ENCODE measurements at regions not wholly inside any gene's neighbourhood (a gene's known extent, or its start where the extent isn't known, plus 50 kb on each side); places are given as distances from the start of the nearest gene placed in this dataset.
"Not testable (repeated sequence)": the region's sequence is repeated elsewhere in the genome, so short reads cannot be mapped to it uniquely, and the experiment has no call there.

GRCh38 chr16:88169136-88169830 is 213.5 kb upstream of the ZNF469 start:
- DNase-seq (ENCODE audit: low spot score); H4K20me1 ChIP-seq (ENCODE audit: insufficient read depth, poor library complexity, severe bottlenecking); H3K9me2 ChIP-seq (replicated peaks; ENCODE audit: insufficient read depth); H3K9me3 ChIP-seq (ENCODE audit: low read depth); H3K4me3 ChIP-seq; H3K79me2 ChIP-seq; H3K27me3 ChIP-seq; H3K27ac ChIP-seq; H2AFZ ChIP-seq; H3K36me3 ChIP-seq (replicated peaks; ENCODE audit: insufficient read depth, low read depth); H3K4me1 ChIP-seq (ENCODE audit: insufficient read depth); H3K4me2 ChIP-seq: not testable (repeated sequence)
- WGBS (ENCODE audit: low lambda C conversion rate, missing lambda C conversion rate), result 96% methylated on average over 24 of the region's 26 CpGs

- H3K4me3 ChIP-seq; H3K36me3 ChIP-seq (replicated peaks; ENCODE audit: insufficient read depth, low read depth); H3K27me3 ChIP-seq; H2AFZ ChIP-seq; H3K4me2 ChIP-seq; H3K27ac ChIP-seq; H3K9me3 ChIP-seq (ENCODE audit: low read depth); H4K20me1 ChIP-seq (ENCODE audit: insufficient read depth, poor library complexity, severe bottlenecking); H3K9me2 ChIP-seq (replicated peaks; ENCODE audit: insufficient read depth); DNase-seq (ENCODE audit: low spot score); H3K79me2 ChIP-seq; H3K4me1 ChIP-seq (ENCODE audit: insufficient read depth): not testable (repeated sequence)
- 99% methylated on average over 8 of the region's 8 CpGs for WGBS (ENCODE audit: low lambda C conversion rate, missing lambda C conversion rate)
Measured at GRCh38 chr16:88169831-88170165, 213.0 kb upstream of the ZNF469 start.

- Histone ChIP-seq H3K79me2 (no peaks in the 10 kb centered on the region), H2AFZ (no peak overlapping the region), H3K27ac (no peak overlapping the region), H3K36me3 (replicated peaks; ENCODE audit: insufficient read depth, low read depth) (no peaks in the 10 kb centered on the region), H3K4me2 (no peak overlapping the region), H3K4me3 (no peak overlapping the region), H3K9me3 (ENCODE audit: low read depth) (no peaks in the 10 kb centered on the region), H3K4me1 (ENCODE audit: insufficient read depth) (no peaks in the 10 kb centered on the region), H3K27me3 (no peaks in the 10 kb centered on the region), H3K9me2 (replicated peaks; ENCODE audit: insufficient read depth) (no peaks in the 10 kb centered on the region), H4K20me1 (ENCODE audit: insufficient read depth, poor library complexity, severe bottlenecking) (no peaks in the 10 kb centered on the region)
- WGBS (ENCODE audit: low lambda C conversion rate, missing lambda C conversion rate), result 92% methylated on average over 17 of the region's 17 CpGs
- no peak for DNase-seq (ENCODE audit: low spot score)
- TF ChIP-seq EZH2 (IDR thresholded peaks at IDR 0.05; ENCODE audit: borderline replicate concordance) (no peak), CTCF (IDR thresholded peaks at IDR 0.05; ENCODE audit: poor library complexity) (no peak)
Measured at GRCh38 chr16:88170528-88170991, 212.2 kb upstream of the ZNF469 start.

GRCh38 chr16:88171126-88171525 is 211.6 kb upstream of the ZNF469 start:
- H3K79me2 ChIP-seq; H2AFZ ChIP-seq; H4K20me1 ChIP-seq (ENCODE audit: insufficient read depth, poor library complexity, severe bottlenecking); H3K4me3 ChIP-seq; H3K9me2 ChIP-seq (replicated peaks; ENCODE audit: insufficient read depth); H3K9me3 ChIP-seq (ENCODE audit: low read depth); H3K4me2 ChIP-seq; DNase-seq (ENCODE audit: low spot score); H3K27me3 ChIP-seq; H3K36me3 ChIP-seq (replicated peaks; ENCODE audit: insufficient read depth, low read depth); H3K4me1 ChIP-seq (ENCODE audit: insufficient read depth); H3K27ac ChIP-seq: not testable (repeated sequence)
- 84% methylated on average over 1 of the region's 1 CpG for WGBS (ENCODE audit: low lambda C conversion rate, missing lambda C conversion rate)

GRCh38 chr16:88176184-88176583 is 206.6 kb upstream of the ZNF469 start:
- H3K79me2 ChIP-seq; H3K27ac ChIP-seq; H3K27me3 ChIP-seq; DNase-seq (ENCODE audit: low spot score); H3K4me3 ChIP-seq; H3K36me3 ChIP-seq (replicated peaks; ENCODE audit: insufficient read depth, low read depth); H3K9me2 ChIP-seq (replicated peaks; ENCODE audit: insufficient read depth); H4K20me1 ChIP-seq (ENCODE audit: insufficient read depth, poor library complexity, severe bottlenecking); H3K4me1 ChIP-seq (ENCODE audit: insufficient read depth); H3K4me2 ChIP-seq; H3K9me3 ChIP-seq (ENCODE audit: low read depth); H2AFZ ChIP-seq: not testable (repeated sequence)
- WGBS (ENCODE audit: low lambda C conversion rate, missing lambda C conversion rate), result 94% methylated on average over 4 of the region's 8 CpGs

- not testable (repeated sequence) for DNase-seq (ENCODE audit: low spot score)
Measured at GRCh38 chr16:88176591-88177180, 206.1 kb upstream of the ZNF469 start.

GRCh38 chr16:88178251-88178650 is 204.5 kb upstream of the ZNF469 start:
- DNase-seq (ENCODE audit: low spot score); H3K9me3 ChIP-seq (ENCODE audit: low read depth): not testable (repeated sequence)

More at GRCh38 chr16:88176591-88177180, 206.1 kb upstream of the ZNF469 start:
- H2AFZ ChIP-seq; H3K4me2 ChIP-seq; H3K36me3 ChIP-seq (replicated peaks; ENCODE audit: insufficient read depth, low read depth); H3K27ac ChIP-seq; H3K4me3 ChIP-seq; H3K27me3 ChIP-seq; H3K9me2 ChIP-seq (replicated peaks; ENCODE audit: insufficient read depth); H4K20me1 ChIP-seq (ENCODE audit: insufficient read depth, poor library complexity, severe bottlenecking); H3K79me2 ChIP-seq; H3K9me3 ChIP-seq (ENCODE audit: low read depth); H3K4me1 ChIP-seq (ENCODE audit: insufficient read depth): not testable (repeated sequence)
- 91% methylated on average over 23 of the region's 23 CpGs for WGBS (ENCODE audit: low lambda C conversion rate, missing lambda C conversion rate)

GRCh38 chr16:88178896-88179295 is 203.9 kb upstream of the ZNF469 start:
- not testable (repeated sequence) for H3K4me2 ChIP-seq; H3K4me3 ChIP-seq; H2AFZ ChIP-seq; H3K79me2 ChIP-seq; DNase-seq (ENCODE audit: low spot score); H3K9me2 ChIP-seq (replicated peaks; ENCODE audit: insufficient read depth); H4K20me1 ChIP-seq (ENCODE audit: insufficient read depth, poor library complexity, severe bottlenecking); H3K27ac ChIP-seq; H3K4me1 ChIP-seq (ENCODE audit: insufficient read depth); H3K27me3 ChIP-seq; H3K9me3 ChIP-seq (ENCODE audit: low read depth); H3K36me3 ChIP-seq (replicated peaks; ENCODE audit: insufficient read depth, low read depth)
- WGBS (ENCODE audit: low lambda C conversion rate, missing lambda C conversion rate), result 88% methylated on average over 14 of the region's 15 CpGs

More at GRCh38 chr16:88178251-88178650, 204.5 kb upstream of the ZNF469 start:
- not testable (repeated sequence) for H3K27me3 ChIP-seq; H3K4me3 ChIP-seq; H3K79me2 ChIP-seq; H3K27ac ChIP-seq; H2AFZ ChIP-seq; H3K9me2 ChIP-seq (replicated peaks; ENCODE audit: insufficient read depth); H4K20me1 ChIP-seq (ENCODE audit: insufficient read depth, poor library complexity, severe bottlenecking); H3K4me2 ChIP-seq; H3K4me1 ChIP-seq (ENCODE audit: insufficient read depth); H3K36me3 ChIP-seq (replicated peaks; ENCODE audit: insufficient read depth, low read depth)
- whole genome bisulfite sequencing (ENCODE audit: low lambda C conversion rate, missing lambda C conversion rate), result 92% methylated on average over 8 of the region's 15 CpGs

All from hepatocyte (in vitro differentiated cells).